ENCODE measurements at regions not wholly inside any gene's neighbourhood (a gene's known extent, or its start where the extent isn't known, plus 50 kb on each side); places are given as distances from the start of the nearest gene placed in this dataset.
"Not testable (repeated sequence)": the region's sequence is repeated elsewhere in the genome, so short reads cannot be mapped to it uniquely, and the experiment has no call there.

GRCh38 chr3:166613365-166613764 is 766.7 kb downstream of the ZBBX start:
- Histone ChIP-seq H3K4me3 (ENCODE audit: low read length in 3 of 3) (no peak overlapping the region), H3K9ac (ENCODE audit: low read length in 3 of 3) (no peak overlapping the region), H3K36me3 (ENCODE audit: control insufficient read depth in 2 of 3, insufficient read depth in 3 of 3, low read length in 3 of 3) (no peaks in the 10 kb centered on the region), H3K9me3 (ENCODE audit: control insufficient read depth in 2 of 3, insufficient read depth in 1 of 3, low read length in 3 of 3) (no peaks in the 10 kb centered on the region), H3K27ac (ENCODE audit: low read depth in 2 of 2, low read length in 2 of 2) (no peak overlapping the region), H3K4me1 (ENCODE audit: control insufficient read depth in 2 of 3, insufficient read depth in 2 of 3, low read depth in 1 of 3, low read length in 3 of 3) (no peaks in the 10 kb centered on the region), H3K27me3 (ENCODE audit: control insufficient read depth, insufficient read depth, low read length) (no peaks in the 10 kb centered on the region)
- DNase-seq, result peak in 1 of 5 donors; percentile 8
- intact Hi-C loops (cut with DNase I), result no loop called here
- no peak for TF ChIP-seq CTCF (IDR thresholded peaks at IDR 0.05; ENCODE audit: borderline replicate concordance, extremely low read depth, insufficient read depth)
- no peak for FAIRE-seq

GRCh38 chr3:166612761-166613160 is 767.3 kb downstream of the ZBBX start:
- H3K27ac ChIP-seq (ENCODE audit: low read depth in 2 of 2, low read length in 2 of 2); H3K27me3 ChIP-seq (ENCODE audit: control insufficient read depth, insufficient read depth, low read length); H3K9me3 ChIP-seq (ENCODE audit: control insufficient read depth in 2 of 3, insufficient read depth in 1 of 3, low read length in 3 of 3); FAIRE-seq; DNase-seq; H3K9ac ChIP-seq (ENCODE audit: low read length in 3 of 3); intact Hi-C loops (cut with DNase I); H3K4me3 ChIP-seq (ENCODE audit: low read length in 3 of 3); H3K36me3 ChIP-seq (ENCODE audit: control insufficient read depth in 2 of 3, insufficient read depth in 3 of 3, low read length in 3 of 3); H3K4me1 ChIP-seq (ENCODE audit: control insufficient read depth in 2 of 3, insufficient read depth in 2 of 3, low read depth in 1 of 3, low read length in 3 of 3): not testable (repeated sequence)

- H3K9me3 ChIP-seq (ENCODE audit: control insufficient read depth in 2 of 3, insufficient read depth in 1 of 3, low read length in 3 of 3), result no peaks in the 10 kb centered on the region
- H3K27me3 ChIP-seq (ENCODE audit: control insufficient read depth, insufficient read depth, low read length), result no peaks in the 10 kb centered on the region
- no peaks in the 10 kb centered on the region for H3K36me3 ChIP-seq (ENCODE audit: control insufficient read depth in 2 of 3, insufficient read depth in 3 of 3, low read length in 3 of 3)
- DNase-seq (no peak), FAIRE-seq (no peak)
- H3K4me3 ChIP-seq (ENCODE audit: low read length in 3 of 3), result no peak overlapping the region
- H3K9ac ChIP-seq (ENCODE audit: low read length in 3 of 3), result no peak overlapping the region
- intact Hi-C loops (cut with DNase I), result no loop called here
- no peaks in the 10 kb centered on the region for H3K4me1 ChIP-seq (ENCODE audit: control insufficient read depth in 2 of 3, insufficient read depth in 2 of 3, low read depth in 1 of 3, low read length in 3 of 3)
- H3K27ac ChIP-seq (ENCODE audit: low read depth in 2 of 2, low read length in 2 of 2), result no peak overlapping the region
- TF ChIP-seq CTCF (IDR thresholded peaks at IDR 0.05; ENCODE audit: borderline replicate concordance, extremely low read depth, insufficient read depth), result no peak
These were observed 770.8 kb upstream of the BCHE start for GRCh38 chr3:166607933-166608521.

GRCh38 chr3:166606988-166607387 is 769.8 kb upstream of the BCHE start:
- FAIRE-seq (peak; percentile 17), DNase-seq (no peak)
- intact Hi-C loops (cut with DNase I), result no loop called here
- H3K36me3 ChIP-seq (ENCODE audit: control insufficient read depth in 2 of 3, insufficient read depth in 3 of 3, low read length in 3 of 3), result no peaks in the 10 kb centered on the region
- no peaks in the 10 kb centered on the region for H3K27me3 ChIP-seq (ENCODE audit: control insufficient read depth, insufficient read depth, low read length)
- no peaks in the 10 kb centered on the region for H3K4me1 ChIP-seq (ENCODE audit: control insufficient read depth in 2 of 3, insufficient read depth in 2 of 3, low read depth in 1 of 3, low read length in 3 of 3)
- no peak overlapping the region for H3K9ac ChIP-seq (ENCODE audit: low read length in 3 of 3)
- H3K27ac ChIP-seq (ENCODE audit: low read depth in 2 of 2, low read length in 2 of 2), result no peak overlapping the region
- TF ChIP-seq CTCF (IDR thresholded peaks at IDR 0.05; ENCODE audit: borderline replicate concordance, extremely low read depth, insufficient read depth), result no peak
- no peaks in the 10 kb centered on the region for H3K9me3 ChIP-seq (ENCODE audit: control insufficient read depth in 2 of 3, insufficient read depth in 1 of 3, low read length in 3 of 3)
- H3K4me3 ChIP-seq (ENCODE audit: low read length in 3 of 3), result no peak overlapping the region
